ENCODE measurements at regions not wholly inside any gene's neighbourhood (a gene's known extent, or its start where the extent isn't known, plus 50 kb on each side); places are given as distances from the start of the nearest gene placed in this dataset.

- no peak for TF ChIP-seq CTCF (IDR thresholded peaks at IDR 0.05)
Observed at GRCh38 chr18:2050702-2051201, 520.6 kb downstream of the METTL4 start.

- no peak for TF ChIP-seq CTCF (IDR thresholded peaks at IDR 0.05)
Observed at GRCh38 chr18:2053490-2054089, 517.7 kb downstream of the METTL4 start.

DNA sequence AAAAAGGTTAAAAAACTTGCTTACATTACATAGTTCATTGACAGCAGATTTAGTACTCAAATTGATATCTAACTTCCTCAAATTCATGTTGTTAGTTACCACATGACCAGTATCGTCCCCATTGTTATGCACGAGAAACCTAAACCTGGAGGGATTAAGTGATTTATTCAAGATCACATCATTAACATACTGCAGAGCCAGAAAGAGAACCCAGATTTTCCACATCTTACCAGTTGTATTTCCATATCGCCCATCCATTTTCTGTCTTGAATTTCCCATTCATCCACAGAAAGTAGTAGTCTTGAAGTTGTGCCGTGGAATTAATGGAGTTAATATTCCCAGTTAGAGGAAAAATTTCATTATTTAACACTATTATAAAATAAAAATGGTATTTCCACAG, 512.0 kb downstream of the METTL4 start:
- no peak for TF ChIP-seq CTCF (IDR thresholded peaks at IDR 0.05)

GRCh38 chr18:2060086-2060485, 511.2 kb downstream of the METTL4 start:
- no peak for TF ChIP-seq CTCF (IDR thresholded peaks at IDR 0.05)

GRCh38 chr18:2070631-2071030, 500.7 kb downstream of the METTL4 start:
- TF ChIP-seq CTCF (IDR thresholded peaks at IDR 0.05): no peak

GRCh38 chr18:2075499-2075898, 495.8 kb downstream of the METTL4 start:
- no peak for TF ChIP-seq CTCF (IDR thresholded peaks at IDR 0.05)

- no peak for TF ChIP-seq CTCF (IDR thresholded peaks at IDR 0.05)
Observed at GRCh38 chr18:2082676-2083075, 488.6 kb downstream of the METTL4 start.

DNA sequence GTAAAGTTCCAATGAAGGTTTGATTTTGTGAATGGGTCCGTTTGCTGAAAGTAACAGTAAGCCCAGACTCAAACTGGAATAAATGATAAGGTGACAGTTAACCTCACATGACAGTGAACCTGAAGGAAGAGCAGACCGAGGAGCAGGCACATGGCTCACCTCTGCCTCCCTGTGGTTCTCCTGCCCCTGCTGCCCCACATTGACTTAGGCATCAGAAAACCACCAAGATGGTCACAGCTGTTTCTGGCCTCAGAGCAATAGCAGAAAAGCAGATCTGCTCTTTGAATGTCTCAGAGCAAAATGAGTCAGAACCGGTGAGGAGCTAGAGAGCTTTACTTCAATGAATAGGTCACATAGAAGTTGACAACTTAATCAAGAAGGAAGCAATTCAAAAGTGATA, 487.6 kb downstream of the METTL4 start:
- TF ChIP-seq CTCF (IDR thresholded peaks at IDR 0.05): peak; percentile 44

Measured in LNCAP (cell line).